ENCODE measurements at regions not wholly inside any gene's neighbourhood (a gene's known extent, or its start where the extent isn't known, plus 50 kb on each side); places are given as distances from the start of the nearest gene placed in this dataset.

DNA sequence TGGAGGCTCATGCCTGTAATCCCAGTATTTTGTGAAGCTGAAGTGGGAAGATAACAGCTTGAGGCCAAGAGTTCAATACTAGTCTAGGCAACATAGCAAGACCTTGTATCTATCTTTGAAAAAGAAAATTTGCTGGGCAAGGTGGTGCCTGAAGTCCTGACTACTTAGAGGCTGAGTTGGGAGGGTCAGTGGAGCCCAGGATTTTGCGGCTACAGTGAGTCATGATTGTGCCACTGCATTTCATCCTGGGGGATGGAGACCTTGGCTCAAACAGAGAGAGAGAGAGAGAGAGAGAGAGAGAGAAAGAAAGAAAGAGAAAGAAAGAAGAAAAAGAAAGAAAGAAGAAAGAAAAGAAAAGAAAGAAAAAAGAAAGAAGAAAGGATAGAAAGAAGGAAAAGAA is 1872.3 kb upstream of the PCDH20 start:
- ChIA-PET CTCF (no interaction called here), POLR2A (no interaction called here), RAD21 (ENCODE audit: low non-redundant PET in 1 of 2, low total read pairs in 2 of 2, uncharacterized antibody in 2 of 2, unreplicated experiment in 2 of 2) (no interaction called here)
- BruUV-seq (replicated peaks), result no TSS peak
- no peaks in the 10 kb centered on the region for H4K20me1 ChIP-seq (ENCODE audit: insufficient read depth)
- intact Hi-C loops (cut with micrococcal nuclease), result loop anchor here (10.0 kb wide), 1 partner anchor 63 kb away; no protein-coding TSS in a partner anchor
- TF ChIP-seq, protein P1, sequence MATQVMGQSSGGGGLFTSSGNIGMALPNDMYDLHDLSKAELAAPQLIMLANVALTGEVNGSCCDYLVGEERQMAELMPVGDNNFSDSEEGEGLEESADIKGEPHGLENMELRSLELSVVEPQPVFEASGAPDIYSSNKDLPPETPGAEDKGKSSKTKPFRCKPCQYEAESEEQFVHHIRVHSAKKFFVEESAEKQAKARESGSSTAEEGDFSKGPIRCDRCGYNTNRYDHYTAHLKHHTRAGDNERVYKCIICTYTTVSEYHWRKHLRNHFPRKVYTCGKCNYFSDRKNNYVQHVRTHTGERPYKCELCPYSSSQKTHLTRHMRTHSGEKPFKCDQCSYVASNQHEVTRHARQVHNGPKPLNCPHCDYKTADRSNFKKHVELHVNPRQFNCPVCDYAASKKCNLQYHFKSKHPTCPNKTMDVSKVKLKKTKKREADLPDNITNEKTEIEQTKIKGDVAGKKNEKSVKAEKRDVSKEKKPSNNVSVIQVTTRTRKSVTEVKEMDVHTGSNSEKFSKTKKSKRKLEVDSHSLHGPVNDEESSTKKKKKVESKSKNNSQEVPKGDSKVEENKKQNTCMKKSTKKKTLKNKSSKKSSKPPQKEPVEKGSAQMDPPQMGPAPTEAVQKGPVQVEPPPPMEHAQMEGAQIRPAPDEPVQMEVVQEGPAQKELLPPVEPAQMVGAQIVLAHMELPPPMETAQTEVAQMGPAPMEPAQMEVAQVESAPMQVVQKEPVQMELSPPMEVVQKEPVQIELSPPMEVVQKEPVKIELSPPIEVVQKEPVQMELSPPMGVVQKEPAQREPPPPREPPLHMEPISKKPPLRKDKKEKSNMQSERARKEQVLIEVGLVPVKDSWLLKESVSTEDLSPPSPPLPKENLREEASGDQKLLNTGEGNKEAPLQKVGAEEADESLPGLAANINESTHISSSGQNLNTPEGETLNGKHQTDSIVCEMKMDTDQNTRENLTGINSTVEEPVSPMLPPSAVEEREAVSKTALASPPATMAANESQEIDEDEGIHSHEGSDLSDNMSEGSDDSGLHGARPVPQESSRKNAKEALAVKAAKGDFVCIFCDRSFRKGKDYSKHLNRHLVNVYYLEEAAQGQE (IDR thresholded peaks at IDR 0.05; ENCODE audit: low read depth), result no peak
- no peak for TF ChIP-seq POLR2A (IDR thresholded peaks at IDR 0.05; ENCODE audit: borderline replicate concordance, extremely low read depth, insufficient read depth, insufficient read length)
- TF ChIP-seq, protein P2, sequence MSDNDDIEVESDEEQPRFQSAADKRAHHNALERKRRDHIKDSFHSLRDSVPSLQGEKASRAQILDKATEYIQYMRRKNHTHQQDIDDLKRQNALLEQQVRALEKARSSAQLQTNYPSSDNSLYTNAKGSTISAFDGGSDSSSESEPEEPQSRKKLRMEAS (IDR thresholded peaks at IDR 0.05), result no peak
- no peak overlapping the region for H3K4me3 ChIP-seq (replicated peaks in 1 of 2; ENCODE audit: low read depth in 1 of 2, low read length in 2 of 2)
- no peak overlapping the region for H3K27ac ChIP-seq (ENCODE audit: low read depth, low read length)
- H3K9me2 ChIP-seq (ENCODE audit: insufficient read depth), result no peaks in the 10 kb centered on the region
- H2AFZ ChIP-seq (ENCODE audit: low read depth, low read length, poor library complexity, severe bottlenecking), result no peak overlapping the region
- no peaks in the 10 kb centered on the region for H3K36me3 ChIP-seq (ENCODE audit: control insufficient read depth in 1 of 2, insufficient read depth in 2 of 2, low read length in 2 of 2)
- ATAC-seq (no peak), DNase-seq (ENCODE audit: low read depth, low spot score) (no peak)
- H3K4me2 ChIP-seq (ENCODE audit: low read length), result no peak overlapping the region
- no peaks in the 10 kb centered on the region for H3K27me3 ChIP-seq (ENCODE audit: insufficient read depth, low read length)
- no peaks in the 10 kb centered on the region for H3K4me1 ChIP-seq (ENCODE audit: control insufficient read depth in 1 of 2, insufficient read depth in 2 of 2, low read length in 2 of 2)
- H3K9ac ChIP-seq (ENCODE audit: low read length), result no peak overlapping the region
- no peaks in the 10 kb centered on the region for H3K79me2 ChIP-seq (ENCODE audit: insufficient read depth, low read length)
- H3K9me3 ChIP-seq (ENCODE audit: control insufficient read depth in 1 of 2, insufficient read depth in 1 of 2, low read depth in 1 of 2, low read length in 2 of 2), result no peaks in the 10 kb centered on the region

DNA sequence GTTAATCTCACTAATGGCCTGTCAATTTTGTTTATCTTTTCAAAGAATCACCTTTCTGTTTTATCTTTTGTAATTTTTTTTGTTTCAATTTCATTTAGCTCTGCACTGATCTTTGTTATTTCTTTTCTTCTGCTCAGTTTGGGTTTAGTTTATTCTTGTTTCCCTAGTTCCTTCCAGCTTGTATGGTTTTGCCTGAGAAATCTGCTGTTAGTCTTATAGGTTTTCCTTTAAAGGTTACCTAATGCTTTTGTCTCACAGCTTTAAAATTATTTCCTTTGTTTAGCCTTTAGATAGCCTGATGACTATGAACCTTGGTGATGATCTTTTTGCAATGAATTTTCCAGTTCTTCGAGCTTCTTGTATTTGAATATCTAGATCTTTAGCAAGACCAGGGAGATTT is 1869.8 kb upstream of the PCDH20 start:
- H3K27me3 ChIP-seq (ENCODE audit: insufficient read depth, low read length), result no peaks in the 10 kb centered on the region
- no peaks in the 10 kb centered on the region for H3K79me2 ChIP-seq (ENCODE audit: insufficient read depth, low read length)
- H3K4me3 ChIP-seq (replicated peaks in 1 of 2; ENCODE audit: low read depth in 1 of 2, low read length in 2 of 2), result no peak overlapping the region
- H3K9me3 ChIP-seq (ENCODE audit: control insufficient read depth in 1 of 2, insufficient read depth in 1 of 2, low read depth in 1 of 2, low read length in 2 of 2), result no peaks in the 10 kb centered on the region
- ATAC-seq, result no peak
- H4K20me1 ChIP-seq (ENCODE audit: insufficient read depth), result no peaks in the 10 kb centered on the region
- no peak overlapping the region for H3K4me2 ChIP-seq (ENCODE audit: low read length)
- intact Hi-C loops (cut with micrococcal nuclease), result loop anchor here (10.0 kb wide), 1 partner anchor 61 kb away; no protein-coding TSS in a partner anchor
- CTCF ChIA-PET, result no interaction called here
- no peaks in the 10 kb centered on the region for H3K36me3 ChIP-seq (ENCODE audit: control insufficient read depth in 1 of 2, insufficient read depth in 2 of 2, low read length in 2 of 2)
- RAD21 ChIA-PET (ENCODE audit: low non-redundant PET in 1 of 2, low total read pairs in 2 of 2, uncharacterized antibody in 2 of 2, unreplicated experiment in 2 of 2), result no interaction called here
- H3K9me2 ChIP-seq (ENCODE audit: insufficient read depth), result no peaks in the 10 kb centered on the region
- H3K27ac ChIP-seq (ENCODE audit: low read depth, low read length), result no peak overlapping the region
- TF ChIP-seq CBX3 (IDR thresholded peaks at IDR 0.05; ENCODE audit: low read depth) (no peak), YY1 (IDR thresholded peaks at IDR 0.05; ENCODE audit: extremely low read depth, insufficient replicate concordance, low read depth, low read length) (no peak), POLR2AphosphoS5 (IDR thresholded peaks at IDR 0.05; ENCODE audit: low read depth, low read length) (no peak)
- POLR2A ChIA-PET, result no interaction called here
- no peak overlapping the region for H3K9ac ChIP-seq (ENCODE audit: low read length)
- no peaks in the 10 kb centered on the region for H3K4me1 ChIP-seq (ENCODE audit: control insufficient read depth in 1 of 2, insufficient read depth in 2 of 2, low read length in 2 of 2)
- BruUV-seq (replicated peaks), result no TSS peak
- no peak overlapping the region for H2AFZ ChIP-seq (ENCODE audit: low read depth, low read length, poor library complexity, severe bottlenecking)
- no peak for DNase-seq (ENCODE audit: low read depth, low spot score)

All from HCT116 (cell line).